NCI-H1930 (cell line): ENCODE measurements at regions not wholly inside any gene's neighbourhood (a gene's known extent, or its start where the extent isn't known, plus 50 kb on each side); places are given as distances from the start of the nearest gene placed in this dataset.

Source experiments
- DNase-seq, 2 experiments: peaks; one replicate each; lab custom pipeline; 2025; lab: John Stamatoyannopoulos, UW

DNA sequence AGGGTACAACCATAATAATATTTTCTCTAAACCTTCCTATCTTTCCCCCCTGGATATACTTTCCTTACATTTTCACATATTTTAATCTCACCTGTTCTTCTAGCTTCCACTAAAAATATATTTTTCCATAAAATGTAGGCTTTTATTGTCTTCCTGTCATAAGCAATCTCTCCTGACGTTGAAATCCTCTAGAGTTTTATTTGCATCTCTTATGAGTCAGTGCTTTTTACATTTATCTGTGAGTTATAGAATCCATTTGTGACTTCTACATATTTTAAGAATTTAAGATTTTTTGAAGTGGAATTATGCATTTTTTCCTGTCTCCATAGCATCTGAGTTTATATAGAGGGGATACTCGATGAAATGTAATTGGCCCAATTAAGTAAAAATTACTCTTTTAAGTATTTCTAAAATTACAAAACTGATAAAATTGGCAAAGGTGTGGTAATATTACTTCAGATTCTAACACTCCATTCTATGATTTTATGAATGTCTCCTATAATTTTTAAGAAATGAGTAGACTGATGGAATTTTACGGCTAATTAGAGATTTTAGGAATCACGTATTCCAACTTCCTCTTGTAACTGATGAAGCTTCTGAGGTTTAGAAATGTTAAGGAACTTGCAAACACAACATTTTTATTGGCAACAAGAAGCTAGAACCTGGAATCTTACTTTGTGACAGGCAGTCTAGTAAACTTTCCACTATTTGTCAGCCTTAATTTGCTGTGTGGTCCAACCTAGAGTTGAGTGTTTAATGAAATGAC is 422.9 kb upstream of the SEMA3A start:
- no peak for DNase-seq

DNA sequence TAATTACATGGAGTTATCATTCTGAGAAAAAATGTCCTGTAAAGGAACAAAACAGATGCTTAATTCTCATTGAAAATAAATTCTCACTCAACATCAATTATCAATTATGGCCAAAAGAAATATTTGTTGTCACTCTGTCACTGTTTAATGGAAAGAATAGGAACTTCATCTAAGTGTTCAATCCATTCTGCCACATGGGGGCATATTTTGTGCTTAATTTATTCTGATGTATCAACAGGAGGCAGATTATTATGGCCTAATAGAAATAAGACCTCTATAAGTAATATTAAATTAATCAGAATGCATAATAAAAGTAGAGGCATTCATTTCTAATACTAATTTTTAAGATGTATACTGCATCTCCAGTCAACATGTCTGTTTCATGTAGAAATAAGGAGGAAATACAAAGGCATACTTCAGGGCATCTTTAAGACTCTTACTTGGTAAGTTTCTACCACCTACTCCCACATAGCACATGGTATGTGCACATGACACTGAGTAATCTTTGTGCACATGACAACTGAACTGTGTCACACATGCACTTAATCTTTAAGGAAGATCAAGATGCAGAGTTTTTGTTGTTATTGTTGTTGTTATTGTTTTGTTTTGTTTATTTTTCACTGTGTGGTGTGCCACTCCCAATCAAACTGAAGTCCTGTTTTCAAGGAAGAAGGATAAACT is 420.4 kb upstream of the SEMA3A start:
- DNase-seq, result no peak

DNA sequence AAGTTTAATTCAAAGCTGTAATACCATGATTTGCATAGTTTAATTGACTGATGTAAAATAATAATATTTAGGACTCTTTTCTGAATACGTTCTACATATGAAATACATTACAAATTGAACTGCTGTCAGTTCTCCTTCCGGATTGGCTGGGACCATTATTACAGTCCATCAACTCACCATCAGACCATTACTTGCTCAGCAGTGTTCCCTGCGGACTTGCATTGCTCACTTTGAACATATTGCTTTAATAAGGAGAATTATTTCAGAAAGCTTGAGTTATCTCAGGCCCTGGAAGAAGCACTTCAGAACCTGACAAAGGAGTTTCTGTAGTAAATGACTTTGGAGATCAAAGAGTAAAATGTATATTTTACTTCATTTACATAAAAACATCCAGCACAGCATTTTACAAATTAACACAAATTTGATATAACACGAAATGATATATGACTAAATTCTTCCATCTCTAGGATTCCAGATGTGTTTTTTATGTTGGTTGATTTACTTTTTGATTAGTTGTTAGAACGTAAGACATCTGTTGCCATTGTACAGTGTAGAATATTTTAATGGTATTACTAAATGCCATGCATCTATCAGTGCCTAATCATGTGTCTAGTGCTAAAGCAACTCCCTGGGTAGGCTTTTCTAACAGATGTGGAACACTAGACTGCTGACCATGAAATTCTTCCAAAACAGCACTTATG is 418.5 kb upstream of the SEMA3A start:
- no peak for DNase-seq

DNA sequence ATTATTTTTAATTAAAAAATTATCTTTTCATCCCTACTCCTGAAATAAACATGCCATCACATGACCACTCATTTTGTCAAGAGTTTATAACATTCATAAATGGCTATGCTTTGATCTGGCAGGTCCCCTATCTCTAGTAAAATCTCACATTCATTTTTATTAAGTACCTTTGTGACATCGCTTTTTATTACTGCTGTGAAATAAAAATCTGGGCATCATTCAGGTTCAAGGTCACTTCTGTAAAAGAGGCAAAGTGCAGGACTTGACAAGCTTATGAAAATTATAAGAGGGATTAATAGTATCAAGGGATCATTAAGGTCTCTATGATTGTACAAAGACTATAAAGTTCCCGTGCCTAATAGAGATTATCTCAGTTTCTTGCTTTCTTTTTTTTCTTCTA is 416.8 kb upstream of the SEMA3A start:
- no peak for DNase-seq

DNA sequence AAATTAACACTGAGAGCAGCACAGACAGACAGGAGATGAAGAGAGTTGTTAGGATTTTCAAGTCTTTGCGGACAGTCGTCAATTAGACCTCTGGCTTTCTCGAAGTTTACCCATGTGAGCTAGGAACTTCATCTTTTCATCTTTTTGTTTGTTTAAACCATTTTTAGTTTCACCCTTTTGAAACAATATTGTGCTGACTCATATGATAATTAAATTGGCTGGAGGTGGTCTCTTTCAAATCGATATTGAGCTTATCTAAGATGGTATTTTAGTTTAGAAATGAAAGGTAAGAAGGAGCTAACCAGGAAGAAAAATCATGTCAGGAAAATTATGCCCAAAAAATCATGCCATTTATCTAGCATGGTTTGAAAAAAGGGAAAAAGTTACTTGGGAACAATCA is 415.8 kb upstream of the SEMA3A start:
- no peak for DNase-seq

DNA sequence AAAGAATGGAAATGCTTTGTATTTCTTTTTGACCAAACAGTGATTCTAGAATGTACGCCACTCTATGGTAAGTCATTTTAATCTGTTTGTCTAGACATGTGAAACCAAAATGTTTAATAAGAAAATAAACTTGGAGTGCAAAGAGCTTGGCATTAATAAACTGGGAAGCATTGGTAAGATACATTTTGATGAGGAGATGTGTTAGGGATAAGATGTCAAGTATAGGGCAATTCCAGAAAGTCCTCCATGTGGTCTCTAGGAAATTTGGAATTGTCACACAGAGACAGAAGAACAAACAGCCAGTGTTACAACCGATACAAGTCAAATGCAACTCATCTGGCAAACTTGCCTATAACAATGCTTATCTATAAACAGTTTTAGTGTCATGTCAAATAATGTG is 410.7 kb upstream of the SEMA3A start:
- no peak for DNase-seq

DNA sequence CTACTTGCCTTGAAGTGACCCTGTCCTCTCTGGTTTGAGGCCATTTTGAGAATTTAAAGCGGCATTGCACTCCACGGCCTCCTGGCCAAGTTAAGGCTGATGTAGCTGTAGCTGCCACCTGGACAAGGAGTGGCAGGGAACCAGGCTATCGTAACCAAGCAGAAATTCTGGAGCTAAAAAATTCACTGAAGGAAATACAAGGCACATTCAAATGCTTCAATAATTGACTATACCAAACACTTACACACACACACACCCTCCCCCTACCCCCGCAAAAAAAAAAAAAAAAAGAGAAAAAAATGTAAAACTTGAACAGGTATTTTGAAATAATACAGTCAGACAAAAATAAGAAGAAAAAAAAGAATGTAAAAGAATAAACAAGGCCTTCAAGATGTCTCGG is 409.0 kb upstream of the SEMA3A start:
- no peak for DNase-seq

DNA sequence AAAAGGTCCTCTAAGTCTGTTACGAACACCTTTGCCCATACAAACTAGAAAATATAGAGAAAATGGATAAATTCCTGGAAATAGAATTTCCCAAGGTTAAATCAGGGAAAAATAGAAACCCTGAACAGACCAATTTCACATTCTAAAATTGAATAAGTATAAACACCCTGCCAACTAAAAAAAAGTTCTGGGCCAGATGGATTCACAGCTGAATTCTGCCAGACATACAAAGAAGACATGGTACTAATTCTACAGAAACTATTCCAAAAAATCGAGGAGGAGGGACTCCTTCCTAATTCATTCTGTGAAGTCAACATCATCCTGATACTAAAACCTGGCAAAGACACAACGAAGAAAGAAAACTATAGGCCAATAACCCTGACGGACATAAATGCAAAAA is 400.4 kb upstream of the SEMA3A start:
- no peak for DNase-seq

DNA sequence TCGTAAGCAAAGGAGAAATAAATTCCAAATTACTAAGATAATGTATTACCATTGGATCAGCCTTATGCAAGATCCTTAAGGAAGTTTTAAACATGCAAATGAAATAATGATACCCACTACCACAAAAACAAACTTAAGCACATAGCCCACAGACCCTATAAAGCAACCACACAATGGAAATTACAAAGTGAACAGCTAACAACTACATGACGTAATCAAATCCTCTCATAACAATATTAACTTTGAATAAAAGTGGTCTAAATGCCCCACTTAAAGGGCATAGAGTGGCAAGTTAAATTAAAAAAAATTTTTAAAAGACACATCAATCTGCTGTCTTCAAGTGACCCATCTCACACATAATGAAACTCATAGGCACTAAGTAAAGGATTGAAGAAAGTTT is 397.3 kb upstream of the SEMA3A start:
- DNase-seq, result no peak

DNA sequence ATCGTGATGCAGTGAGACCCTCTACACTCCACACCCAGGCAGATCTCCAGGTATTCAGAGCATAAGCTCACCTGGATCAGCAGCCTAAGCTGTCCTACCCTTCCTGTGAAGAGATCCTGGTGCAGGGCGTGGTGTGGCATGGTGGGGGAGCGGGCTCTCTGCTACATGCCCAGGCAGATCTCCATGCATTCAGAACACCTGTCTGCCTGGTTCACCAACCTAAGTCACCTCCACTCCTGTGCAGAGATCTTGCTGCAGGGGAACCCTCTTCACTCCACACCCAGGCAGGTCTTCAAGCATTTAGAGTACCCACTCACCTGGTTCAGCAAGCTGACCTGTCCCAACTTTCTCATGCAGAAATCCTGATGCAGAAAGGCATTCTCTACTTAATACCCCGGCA is 394.4 kb upstream of the SEMA3A start:
- no peak for DNase-seq

DNA sequence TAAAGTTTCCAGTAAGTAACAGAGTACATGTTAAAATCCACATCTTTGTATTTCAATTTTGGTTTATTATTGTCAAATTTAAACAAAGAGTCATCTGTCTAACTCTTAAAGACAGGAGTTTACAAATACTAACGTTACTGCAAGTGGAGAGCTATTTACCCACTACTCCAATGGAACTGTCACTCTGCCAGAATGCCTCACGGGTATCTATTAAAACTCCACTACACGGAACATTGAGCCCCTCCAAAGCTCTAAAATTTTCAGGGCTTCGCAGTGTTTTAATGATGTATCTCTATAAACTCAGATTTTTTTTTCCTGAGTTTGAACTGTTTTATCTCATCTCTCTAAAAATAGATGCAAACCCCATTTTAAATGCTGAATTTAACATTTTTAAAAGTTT is 388.7 kb upstream of the SEMA3A start:
- DNase-seq, result no peak

DNA sequence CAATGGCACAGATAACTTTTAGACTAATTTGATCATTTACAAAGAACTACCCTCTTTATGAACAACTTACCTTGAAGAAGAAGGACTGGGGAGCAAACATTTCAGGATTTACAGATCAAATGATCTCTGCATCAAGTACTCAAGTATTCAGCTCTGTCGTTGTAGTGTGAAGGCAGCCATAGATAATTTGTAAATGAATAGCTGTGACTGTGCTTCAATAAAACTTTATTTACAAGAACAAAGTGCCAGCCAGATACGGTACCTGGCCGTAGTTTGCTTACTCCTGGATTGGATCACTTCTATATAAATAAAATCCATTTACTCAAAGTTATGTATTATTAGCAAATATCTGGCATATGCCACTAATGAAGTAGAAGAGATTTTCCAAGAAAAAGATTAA is 388.2 kb upstream of the SEMA3A start:
- DNase-seq, result no peak

DNA sequence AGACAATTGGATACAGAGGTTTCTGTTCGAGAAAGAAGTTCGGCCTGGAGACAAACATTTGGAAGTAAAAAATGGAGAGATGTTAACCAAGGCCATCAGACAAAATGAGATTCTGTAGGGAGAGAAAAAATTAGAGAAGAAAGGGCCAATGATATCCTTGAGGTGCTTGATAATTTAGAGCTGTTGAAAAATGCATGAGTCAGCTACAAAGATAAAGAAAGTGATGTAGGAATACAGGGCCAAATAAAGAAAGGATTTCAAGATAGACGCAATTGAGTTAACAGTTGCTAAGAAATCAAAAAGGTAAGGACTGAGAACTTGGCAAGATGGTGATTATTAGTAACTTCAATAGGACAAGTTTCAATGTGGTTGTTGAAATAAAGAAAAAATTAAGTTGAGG is 384.2 kb upstream of the SEMA3A start:
- DNase-seq, result no peak

DNA sequence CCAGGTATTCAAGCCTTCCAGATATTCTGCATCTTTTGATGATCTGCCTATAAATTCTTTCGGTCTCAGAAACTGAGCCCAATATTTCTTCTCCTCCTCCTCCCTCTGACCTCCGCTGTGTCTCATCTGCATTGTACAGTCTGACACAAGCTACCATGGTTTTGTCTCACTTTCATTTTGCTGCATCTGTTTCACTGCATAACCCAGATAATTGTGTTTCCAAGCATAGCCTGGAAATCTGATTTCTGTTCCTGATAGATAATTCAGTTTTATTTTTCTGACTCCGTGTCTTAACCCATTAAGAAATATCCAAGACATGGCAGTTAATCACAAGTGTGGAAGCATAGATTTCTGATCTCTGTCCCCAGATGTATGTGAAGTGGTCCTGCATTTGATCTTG is 374.2 kb upstream of the SEMA3A start:
- DNase-seq, result no peak

DNA sequence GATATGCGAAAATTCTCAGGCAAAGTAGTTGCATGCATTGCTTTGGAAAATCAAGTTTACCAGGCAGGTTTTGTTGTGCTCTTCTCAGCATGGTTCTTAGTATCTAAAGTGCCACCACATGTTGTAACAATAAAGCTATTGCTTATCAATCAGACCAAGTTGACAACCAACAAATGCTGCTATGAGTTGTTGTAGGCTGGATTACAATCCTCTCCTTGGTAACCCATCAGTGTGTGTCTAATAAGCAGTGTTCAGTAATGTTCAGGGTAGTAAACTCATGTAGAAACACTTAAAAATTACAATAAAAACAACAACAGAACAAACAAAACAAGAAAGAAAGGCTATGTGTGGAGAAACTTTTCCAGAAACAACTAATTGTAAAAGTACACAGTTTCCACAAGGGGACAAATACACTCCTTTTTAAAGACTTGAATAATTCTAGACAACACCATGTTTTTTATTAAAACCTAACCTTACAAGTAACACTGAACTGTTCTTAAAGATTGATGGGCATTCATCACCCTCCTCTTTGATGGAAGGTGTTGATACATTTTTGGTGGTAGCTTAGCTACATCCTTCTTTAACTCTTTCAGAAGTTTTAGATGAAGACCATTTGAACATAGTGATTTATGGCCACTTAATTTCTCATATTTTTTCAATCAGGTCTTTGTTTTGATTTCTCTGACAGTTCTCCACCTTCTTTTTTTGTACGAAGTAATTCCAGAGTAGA is 370.9 kb upstream of the SEMA3A start:
- no peak for DNase-seq

DNA sequence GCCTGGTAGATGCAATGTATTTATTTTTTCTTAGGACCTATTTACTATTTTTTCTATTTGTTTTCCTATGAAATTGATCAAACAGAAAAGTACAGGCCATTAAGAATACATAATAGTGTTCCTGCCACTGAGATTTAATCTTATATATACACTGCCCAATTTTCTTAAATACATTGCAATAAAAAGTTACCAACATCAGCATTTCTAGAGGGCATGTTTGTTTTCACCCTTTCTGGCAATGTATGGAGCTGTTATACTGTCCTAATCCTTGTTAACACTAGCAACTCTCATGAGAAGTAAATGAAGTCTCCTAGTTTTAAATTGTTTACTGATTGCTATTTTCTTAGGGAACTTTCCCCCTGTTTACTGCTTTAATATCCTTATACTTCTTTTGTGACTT is 359.1 kb upstream of the SEMA3A start:
- DNase-seq, result no peak

DNA sequence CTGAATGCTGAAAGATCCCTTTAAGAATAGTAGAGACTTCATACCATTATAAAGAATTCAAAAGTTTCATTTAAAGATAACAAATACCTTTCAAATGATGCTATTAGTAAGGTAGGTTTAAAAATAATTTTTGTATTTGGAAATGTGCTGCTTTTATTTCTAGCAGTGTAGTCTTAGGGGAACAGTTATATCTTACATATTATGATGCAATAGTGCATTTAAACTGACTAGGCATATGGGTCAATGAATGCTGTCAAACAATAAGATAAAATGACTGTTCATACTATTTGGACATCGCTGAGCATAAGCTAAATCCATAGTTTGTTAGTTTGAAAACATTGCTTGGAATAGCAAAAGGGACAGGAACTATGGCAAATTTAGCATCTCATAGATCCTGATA is 354.8 kb upstream of the SEMA3A start:
- no peak for DNase-seq

DNA sequence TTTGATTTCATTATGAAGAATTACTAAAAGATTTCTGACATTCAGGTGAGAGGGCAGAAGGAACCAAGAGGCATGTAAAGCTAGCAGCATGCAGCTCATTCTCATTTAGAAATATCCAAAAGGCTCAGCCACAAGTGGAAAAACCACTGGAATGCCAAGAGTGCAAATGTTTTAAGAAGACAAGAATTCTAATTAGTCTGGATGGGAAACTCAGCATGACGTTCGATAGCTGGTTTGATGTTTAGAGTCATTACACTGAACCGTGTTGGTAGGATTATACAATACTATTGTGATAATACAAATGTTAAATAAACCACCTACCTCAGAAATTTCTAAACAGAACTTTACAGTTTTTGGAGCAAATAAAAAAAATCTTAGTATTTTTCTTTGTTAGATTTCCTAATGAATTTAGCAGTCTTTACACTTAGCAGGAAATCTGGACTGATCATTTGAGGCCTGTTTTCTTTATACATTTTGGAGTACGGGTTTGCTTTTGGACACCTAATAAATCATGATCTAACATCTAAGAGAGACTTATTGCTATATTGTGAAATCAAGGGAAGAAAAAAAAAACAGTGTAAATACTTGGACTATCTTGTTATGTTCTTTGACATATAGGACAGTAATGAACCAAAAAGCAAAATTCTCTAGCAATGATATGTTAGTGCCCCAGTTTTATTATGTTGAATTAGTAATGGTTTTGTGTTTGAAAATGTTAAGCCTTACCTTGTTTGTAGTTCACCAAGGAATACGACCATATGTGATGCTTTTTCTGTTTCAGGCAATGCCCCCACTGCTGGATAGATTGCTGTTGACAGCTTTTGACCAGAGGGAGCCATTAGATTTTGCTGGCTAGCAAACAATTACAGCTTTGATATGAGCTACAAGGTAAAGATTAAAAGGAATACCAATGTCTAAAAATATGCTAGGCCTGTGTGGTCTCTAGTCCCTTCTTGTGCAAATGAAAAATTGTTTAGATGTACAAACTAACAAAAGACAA is 354.1 kb upstream of the SEMA3A start:
- no peak for DNase-seq

DNA sequence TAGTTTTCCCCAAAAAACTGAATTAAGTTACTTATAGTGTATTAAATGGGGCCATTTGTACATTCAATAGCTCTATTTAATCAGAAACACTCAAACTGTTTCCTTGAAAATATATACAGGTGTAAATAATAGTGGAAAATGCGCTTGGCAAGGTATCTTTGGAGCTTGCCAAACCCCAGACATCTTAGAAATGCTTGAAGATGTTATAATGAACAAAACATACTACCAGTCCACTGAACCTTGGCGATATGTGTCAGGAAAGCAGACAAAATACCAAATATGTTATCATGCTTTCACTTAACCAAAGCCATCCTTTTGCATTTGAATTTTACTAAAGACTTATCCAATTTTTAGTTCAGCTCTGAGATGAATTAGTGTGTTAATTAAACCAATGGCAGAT is 352.7 kb upstream of the SEMA3A start:
- DNase-seq, result no peak

DNA sequence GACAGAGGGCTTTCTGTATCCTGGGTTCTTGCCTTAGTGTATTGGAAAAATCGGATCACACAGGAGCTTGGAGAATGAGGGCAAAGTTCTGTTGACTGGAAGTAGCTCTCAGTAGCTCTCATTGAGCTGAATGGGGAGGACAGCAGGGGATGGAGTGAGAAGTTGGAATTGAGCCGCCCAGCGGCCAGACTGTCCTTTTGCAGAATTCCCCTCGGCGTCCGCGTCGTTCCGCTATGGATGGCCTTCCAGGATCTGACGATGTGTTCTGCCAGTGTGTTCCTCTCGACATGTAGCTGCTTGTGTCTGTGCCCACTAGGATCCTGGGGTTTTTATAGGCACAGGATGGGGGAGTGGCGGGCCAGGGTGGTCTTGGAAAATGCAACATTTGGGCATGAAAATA is 351.8 kb upstream of the SEMA3A start:
- no peak for DNase-seq

DNA sequence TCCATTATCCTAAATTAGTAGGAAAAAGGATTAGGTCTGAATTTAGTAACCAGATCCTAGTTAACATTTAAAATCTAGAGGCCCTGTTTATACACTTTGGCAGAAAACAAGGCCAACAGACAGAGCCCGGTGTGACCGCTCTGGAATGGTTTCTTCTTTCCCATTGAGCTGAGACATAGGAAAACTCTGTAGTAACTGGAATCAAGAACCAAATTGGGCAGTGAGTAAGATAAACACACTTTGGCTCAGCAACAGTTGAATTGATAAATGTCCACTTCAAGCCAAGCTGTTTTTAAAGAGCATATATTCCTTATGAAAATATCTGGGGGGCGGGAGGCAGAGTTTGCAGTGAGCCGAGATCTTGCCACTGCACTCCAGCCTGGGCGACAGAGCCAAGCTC is 343.7 kb upstream of the SEMA3A start:
- DNase-seq, result no peak
